Stromal cell of bone marrow (primary cell): ENCODE measurements at regions not wholly inside any gene's neighbourhood (a gene's known extent, or its start where the extent isn't known, plus 50 kb on each side); places are given as distances from the start of the nearest gene placed in this dataset.

Experiments
- DNase-seq: peaks from one replicate; pipeline ENCODE4 v3.0.0-alpha.2; 2012; ENCODE audit warnings: low read depth

GRCh38 chr12:22991250-22991844 is 366.4 kb downstream of the ETNK1 start:
- DNase-seq = no peak

DNA sequence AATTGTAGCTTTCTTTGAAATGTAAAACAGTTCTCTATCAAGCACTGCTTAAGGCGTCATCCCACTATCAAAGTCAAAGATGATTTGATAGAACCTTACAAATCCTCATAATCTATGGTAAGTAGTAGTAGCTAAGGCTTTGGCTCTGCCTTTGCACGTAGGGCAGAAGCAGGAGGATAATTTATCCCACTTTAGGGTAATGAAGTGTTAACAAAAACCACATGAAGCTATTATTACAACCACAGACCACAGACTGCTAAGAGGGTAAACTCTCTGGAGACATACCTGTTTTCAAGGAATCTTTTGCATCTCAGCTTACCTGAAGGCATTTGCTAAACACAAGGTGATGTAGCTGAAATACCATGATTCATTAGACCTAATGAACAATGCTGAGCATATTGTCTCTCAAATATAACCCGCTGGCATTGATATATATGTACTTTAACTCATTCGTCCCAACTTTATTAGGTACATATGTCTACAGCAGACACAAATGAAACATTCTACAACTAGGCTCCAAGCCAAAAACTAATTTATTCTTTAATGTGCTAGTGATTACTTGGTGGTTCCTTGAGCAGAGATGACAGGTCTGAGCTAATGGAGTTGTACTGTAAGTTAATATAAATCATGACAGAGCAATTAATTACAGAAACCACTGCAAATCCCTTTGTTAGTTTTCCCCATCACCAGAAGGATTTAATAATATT is 368.8 kb downstream of the ETNK1 start:
- no peak for DNase-seq

DNA sequence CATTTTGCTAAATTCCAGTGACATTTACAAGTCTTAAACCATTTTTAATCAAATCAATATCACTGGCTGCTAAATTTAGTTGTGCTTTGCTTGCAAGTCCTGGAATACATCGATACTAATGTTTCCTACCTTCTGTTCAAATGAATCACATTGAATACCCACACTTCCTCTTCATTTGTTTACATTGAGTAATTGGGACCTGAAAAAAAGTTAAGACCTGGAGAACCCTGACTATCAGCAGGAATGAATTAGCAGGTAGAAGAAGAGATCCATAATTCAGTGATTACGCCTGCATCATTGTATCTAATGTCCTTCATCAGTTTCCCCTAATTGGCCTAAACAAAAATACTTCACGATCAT is 369.3 kb downstream of the ETNK1 start:
- DNase-seq = no peak

DNA sequence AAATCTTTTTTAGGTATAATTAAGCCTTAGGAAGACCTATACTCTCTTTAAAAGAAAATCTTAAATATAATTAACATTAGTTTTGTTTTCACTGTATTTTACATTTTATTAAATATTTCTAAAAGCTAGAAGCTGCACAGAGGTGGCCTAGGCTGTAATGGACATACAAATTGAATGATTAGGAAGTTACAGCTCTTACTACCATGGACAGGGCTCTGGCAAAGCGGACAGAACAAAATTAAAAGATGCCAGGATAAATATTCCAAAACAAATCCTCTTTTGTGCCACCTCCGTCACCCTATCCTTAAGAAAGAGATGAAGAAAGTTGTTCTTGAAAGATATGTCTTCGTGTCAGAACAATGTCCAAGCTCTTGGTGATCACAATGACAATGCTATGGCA is 376.5 kb downstream of the ETNK1 start:
- no peak for DNase-seq

GRCh38 chr12:23002381-23002780 is 377.4 kb downstream of the ETNK1 start:
- DNase-seq = no peak

DNA sequence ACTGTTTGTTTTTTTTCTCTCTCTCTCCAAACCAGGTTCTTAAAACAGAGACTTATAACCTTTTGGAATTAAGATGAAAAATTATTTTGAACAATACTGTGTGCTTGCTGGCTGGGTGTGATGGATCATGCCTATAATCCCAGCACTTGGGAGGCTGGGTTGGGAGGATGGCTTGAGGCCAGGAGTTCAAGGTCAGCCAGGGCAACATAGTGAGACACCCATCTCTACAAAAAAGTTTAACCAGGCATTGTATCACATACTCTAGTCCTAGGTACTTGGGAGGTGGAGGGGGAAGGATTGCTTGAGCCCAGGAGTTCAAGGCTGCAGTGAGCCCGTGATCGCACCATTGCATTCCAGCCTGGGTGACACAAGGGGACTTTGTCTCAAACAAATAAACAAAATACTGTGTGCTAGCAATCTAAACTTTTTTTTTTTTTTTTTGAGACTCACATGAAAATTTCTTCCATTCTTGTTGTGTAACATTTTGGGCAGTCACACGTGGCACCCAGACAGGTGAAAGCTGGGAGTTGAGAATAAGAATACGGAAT is 379.6 kb downstream of the ETNK1 start:
- DNase-seq = no peak

- DNase-seq = no peak
These were observed 380.4 kb downstream of the ETNK1 start for GRCh38 chr12:23005387-23005786.

DNA sequence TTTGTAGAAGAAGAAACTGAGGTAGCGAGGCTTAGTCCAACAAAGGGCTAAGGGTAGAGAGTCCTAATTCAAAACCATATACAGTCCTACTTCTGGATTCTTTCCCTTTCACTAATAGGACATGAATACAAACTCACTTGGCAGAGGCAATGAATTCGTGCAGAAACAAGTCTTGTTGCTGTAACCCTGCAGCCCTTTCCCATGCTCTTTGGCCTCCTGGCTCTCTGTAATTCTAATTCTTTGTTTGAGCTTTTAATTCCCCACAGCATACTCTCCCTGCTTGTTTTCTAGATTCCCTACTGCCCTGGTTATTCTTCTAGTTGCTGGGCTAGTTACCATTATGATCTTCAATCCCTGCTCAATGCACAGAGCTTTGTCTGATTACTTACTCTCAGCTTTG is 381.4 kb downstream of the ETNK1 start:
- no peak for DNase-seq

GRCh38 chr12:23008623-23009022 is 383.7 kb downstream of the ETNK1 start:
- no peak for DNase-seq

DNA sequence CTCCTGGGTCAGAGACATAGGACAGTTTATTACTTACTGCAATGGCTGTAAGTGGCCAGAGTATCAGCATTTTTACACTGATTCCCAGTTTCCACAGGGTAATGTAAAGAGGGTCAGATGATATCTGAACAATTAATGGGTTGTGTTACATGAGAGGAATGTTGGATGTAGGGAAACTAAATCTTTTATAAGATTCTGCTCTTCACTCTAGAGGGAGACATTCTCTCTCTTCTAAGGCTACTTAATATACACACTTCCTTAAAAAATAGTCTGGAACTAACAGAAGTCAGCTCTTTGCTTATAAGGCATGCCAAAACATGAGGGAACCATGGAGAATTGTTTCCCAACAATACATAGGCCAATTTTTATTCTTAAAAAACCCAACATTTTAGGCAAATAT is 389.8 kb downstream of the ETNK1 start:
- DNase-seq = no peak

DNA sequence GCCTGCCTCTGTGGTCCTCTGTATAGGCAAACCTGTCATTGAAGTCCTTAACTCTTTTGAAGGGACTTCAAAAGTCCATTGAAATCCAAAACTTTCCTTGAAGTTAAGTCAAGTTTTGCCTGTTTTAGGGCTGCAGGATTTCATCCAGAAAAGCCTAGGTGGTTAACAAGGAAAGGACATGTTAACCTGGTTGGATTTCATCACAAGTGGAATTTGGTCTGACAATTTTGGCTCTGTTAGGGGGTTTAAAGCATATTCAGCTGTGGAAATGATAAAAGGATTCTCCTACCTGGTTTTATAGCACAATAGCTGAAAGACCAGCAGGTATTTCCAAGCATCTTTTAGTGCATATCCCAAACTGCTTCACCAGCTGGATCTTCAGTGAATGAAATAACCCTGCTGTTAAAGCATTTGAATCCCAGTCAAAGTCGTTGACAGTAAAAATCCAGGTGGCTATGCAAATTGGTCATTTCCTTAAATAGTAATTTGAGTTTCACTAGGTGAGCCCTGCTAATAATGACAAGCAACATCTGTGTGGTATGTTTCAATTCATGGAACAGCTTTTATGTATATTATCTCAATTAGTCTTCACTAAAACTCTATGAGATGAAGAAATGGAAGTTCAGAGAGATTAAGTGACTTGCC is 400.5 kb downstream of the ETNK1 start:
- DNase-seq = no peak

DNA sequence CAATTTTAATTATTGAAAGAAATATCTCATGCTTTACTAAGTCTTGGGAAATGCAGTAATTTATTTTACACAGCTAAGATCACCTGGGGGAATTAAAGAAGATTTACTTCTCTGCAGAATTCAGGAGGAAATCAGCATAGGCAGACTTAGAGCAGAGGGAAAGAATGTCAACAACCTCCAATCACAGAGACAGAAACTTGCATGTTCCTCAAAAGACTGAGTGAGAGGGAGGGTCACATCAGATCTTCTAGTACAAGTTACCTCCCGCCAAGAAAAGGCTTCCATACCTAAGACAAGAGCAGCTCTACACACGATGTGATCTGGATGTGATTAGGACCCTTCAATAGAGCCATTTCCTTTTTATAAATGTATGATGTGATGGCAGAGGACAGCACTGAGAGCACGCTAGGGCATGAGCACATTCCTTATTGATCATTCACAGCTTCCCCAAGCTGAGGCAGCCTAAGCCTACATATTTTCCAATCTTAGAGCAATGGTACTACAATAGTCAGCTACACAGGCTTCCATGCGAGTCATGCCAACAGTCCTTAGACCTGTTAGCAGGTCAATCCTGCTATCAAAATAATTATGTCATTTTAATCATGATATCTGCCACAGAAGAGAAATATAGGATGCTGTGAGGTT is 403.3 kb downstream of the ETNK1 start:
- DNase-seq = no peak

DNA sequence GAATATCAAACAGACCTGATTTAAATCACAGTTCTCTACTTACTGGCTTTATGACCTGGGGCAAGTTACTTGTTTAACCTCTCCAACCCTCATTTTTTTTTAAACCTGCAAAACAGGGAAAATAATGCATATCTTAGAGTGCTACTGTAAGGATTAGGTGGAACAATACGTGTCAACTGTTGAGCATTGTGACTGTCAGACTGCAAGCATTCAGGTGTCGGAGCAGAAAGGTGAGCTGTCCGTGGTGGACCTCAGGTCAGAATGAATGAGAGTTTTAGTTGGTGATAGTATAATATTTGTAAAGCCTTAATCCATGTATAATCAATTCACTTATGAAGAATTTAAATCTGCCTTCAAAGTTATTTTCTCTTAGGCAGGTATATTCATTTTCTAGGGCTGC is 404.2 kb downstream of the ETNK1 start:
- DNase-seq = no peak

- no peak for DNase-seq
These were observed 414.9 kb downstream of the ETNK1 start for GRCh38 chr12:23039834-23040233.

- no peak for DNase-seq
These were observed 416.8 kb downstream of the ETNK1 start for GRCh38 chr12:23041774-23042173.

- DNase-seq = no peak
These were observed 418.7 kb downstream of the ETNK1 start for GRCh38 chr12:23043646-23044045.

GRCh38 chr12:23049180-23049579 is 424.2 kb downstream of the ETNK1 start:
- no peak for DNase-seq

GRCh38 chr12:23055004-23055403 is 430.0 kb downstream of the ETNK1 start:
- no peak for DNase-seq

GRCh38 chr12:23057571-23057970 is 432.6 kb downstream of the ETNK1 start:
- no peak for DNase-seq

DNA sequence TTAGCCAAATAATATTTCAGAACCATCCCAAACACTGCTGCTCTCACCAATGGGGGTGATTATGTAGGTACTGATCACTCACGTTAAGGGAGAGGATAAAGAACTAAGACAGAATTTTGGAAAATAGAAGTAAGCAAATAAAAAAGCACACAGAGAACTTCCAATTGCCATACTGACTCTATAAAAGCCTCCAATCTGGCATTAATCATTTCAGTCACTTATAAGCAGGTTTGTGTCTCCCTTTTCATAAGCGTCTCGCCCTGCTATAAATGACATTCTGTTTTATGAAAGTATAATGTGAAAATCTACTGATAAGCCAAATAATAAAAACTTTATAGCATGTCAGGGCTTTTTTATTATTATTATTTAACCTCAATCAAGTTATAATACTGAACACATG is 435.2 kb downstream of the ETNK1 start:
- no peak for DNase-seq

GRCh38 chr12:23063206-23063605 is 438.2 kb downstream of the ETNK1 start:
- DNase-seq = no peak

GRCh38 chr12:23066095-23066494 is 441.1 kb downstream of the ETNK1 start:
- peak; percentile 16 for DNase-seq

DNA sequence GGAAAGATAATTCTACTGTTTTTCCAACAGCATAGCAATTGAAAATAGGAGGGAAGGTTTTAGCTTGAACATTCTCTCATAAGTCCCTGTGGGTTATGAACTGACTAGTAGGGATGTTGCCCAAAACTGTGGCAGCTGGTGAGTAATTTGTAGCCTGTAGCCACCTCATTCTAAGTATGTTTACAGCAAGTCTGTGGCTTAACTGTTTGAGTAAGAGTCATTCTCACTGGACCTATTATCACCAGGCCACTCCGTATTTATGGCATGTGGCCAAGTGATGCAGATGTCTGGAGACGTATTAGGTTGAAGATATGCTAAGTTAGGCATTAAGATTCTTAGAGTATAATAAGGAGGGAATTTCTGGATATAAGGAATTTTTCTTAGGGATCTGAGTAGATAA is 458.3 kb downstream of the ETNK1 start:
- DNase-seq = peak; percentile 84
